ENCODE measurements at regions not wholly inside any gene's neighbourhood (a gene's known extent, or its start where the extent isn't known, plus 50 kb on each side); places are given as distances from the start of the nearest gene placed in this dataset.
"Not testable (repeated sequence)": the region's sequence is repeated elsewhere in the genome, so short reads cannot be mapped to it uniquely, and the experiment has no call there.

DNA sequence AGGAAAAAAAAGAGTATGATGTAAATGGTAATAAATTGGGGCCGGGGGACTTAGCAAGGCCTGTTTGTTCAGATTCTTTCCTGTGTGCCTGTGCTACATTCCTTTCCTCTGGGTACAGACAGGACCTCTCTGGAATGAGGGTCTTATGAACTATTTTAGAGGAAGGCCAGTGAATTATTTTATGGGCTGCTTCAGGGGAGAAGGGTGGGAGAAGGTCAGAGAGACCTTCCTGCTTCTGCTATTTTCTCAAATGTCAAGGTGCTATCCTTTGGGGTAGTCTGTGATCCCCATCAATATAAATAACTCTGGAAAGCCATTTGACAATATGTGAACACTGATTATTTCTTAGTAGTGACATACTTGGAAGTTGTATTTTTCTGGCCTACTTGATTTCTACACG lies 426.5 kb downstream of the SH2D4B start:
- no peaks in the 10 kb centered on the region for H3K36me3 Mint-ChIP-seq (ENCODE audit: low read depth)
- TF ChIP-seq, protein P1, sequence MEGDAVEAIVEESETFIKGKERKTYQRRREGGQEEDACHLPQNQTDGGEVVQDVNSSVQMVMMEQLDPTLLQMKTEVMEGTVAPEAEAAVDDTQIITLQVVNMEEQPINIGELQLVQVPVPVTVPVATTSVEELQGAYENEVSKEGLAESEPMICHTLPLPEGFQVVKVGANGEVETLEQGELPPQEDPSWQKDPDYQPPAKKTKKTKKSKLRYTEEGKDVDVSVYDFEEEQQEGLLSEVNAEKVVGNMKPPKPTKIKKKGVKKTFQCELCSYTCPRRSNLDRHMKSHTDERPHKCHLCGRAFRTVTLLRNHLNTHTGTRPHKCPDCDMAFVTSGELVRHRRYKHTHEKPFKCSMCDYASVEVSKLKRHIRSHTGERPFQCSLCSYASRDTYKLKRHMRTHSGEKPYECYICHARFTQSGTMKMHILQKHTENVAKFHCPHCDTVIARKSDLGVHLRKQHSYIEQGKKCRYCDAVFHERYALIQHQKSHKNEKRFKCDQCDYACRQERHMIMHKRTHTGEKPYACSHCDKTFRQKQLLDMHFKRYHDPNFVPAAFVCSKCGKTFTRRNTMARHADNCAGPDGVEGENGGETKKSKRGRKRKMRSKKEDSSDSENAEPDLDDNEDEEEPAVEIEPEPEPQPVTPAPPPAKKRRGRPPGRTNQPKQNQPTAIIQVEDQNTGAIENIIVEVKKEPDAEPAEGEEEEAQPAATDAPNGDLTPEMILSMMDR (IDR thresholded peaks at IDR 0.05): no peak
- DNase-seq (no peak), ATAC-seq (ENCODE audit: low read depth) (no peak)
- no peaks in the 10 kb centered on the region for H3K9me3 Mint-ChIP-seq
- H3K4me1 Mint-ChIP-seq: peaks cover 12% of the 10 kb centered on the region
- ChIA-PET CTCF (no interaction called here), POLR2A (interaction anchor here (0.6 kb wide), 1 partner anchor 439 kb away, joined by 6 read pairs; no protein-coding TSS in a partner anchor)
- no peaks in the 10 kb centered on the region for H3K27me3 Mint-ChIP-seq
- H3K4me3 Mint-ChIP-seq: no peak overlapping the region
- no peak overlapping the region for H3K27ac Mint-ChIP-seq
- intact Hi-C loops (cut with micrococcal nuclease): no loop called here

DNA sequence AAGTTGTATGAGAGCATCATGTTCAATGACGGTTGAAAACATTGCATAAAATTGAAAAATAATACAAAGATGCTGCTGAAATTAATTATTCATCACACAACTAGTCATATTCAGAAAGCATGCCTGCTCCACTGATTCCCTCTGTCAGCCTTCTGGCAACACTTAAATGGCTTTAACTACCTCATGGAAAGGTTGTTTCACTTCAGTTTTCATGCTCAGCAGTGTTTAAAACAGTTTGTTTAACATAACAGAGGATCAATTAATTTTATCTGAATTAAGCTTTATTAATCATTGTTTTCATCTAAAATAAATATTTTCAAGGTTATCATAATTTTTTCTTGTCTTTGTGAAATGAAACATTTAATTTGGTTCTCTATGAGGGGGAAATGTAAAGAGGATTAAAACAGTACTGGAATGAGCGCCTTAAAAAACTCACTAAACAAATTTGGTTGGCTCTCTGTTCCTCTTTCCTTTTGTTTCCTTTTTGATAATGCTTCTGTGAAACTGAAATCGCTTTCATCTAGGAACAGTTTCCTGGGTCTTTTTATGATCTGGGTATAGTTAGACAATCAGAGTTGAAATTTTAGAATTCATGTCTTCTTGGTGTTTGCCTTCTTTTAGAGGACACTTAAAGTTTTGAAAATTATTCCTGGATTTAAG lies 427.4 kb downstream of the SH2D4B start:
- DNase-seq (no peak), ATAC-seq (ENCODE audit: low read depth) (no peak)
- Mint-ChIP-seq H3K4me3 (no peak overlapping the region), H3K27ac (no peak overlapping the region), H3K4me1 (peaks cover 12% of the 10 kb centered on the region), H3K9me3 (no peaks in the 10 kb centered on the region), H3K36me3 (ENCODE audit: low read depth) (no peaks in the 10 kb centered on the region), H3K27me3 (no peaks in the 10 kb centered on the region)
- intact Hi-C loops (cut with micrococcal nuclease): no loop called here
- POLR2A ChIA-PET: no interaction called here
- CTCF ChIA-PET: no interaction called here
- TF ChIP-seq, protein P1 (IDR thresholded peaks at IDR 0.05): no peak

DNA sequence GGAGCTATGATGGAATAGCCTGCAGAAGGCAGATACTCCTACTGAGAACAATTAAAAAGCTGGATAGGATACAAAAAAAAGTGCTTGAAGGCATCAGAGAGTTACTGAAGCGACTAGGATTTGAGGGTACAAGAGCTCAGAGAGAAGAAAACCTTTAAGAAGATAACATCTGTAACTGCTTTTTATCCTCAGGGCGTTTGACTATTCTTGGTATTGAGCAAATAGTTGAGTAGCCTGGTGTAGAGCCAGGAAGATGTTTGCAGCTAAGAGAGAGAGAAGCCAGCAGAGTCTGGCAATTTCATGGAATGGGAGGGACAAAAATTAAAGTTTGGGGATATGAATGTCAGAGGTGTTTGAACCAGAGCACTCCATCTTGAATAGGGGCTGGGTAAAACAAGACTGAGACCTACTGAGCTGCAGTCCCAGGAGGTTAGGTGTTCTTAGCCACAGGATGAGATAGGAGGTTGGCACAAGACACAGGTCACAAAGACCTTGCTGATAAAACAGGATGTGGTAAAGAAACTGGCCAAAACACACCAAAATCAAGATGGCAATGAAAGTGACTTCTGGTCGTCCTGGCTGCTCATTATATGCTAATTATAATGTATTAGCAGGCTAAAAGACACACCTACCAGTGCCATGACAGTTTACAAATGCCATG lies 428.8 kb downstream of the SH2D4B start:
- no peaks in the 10 kb centered on the region for H3K36me3 Mint-ChIP-seq (ENCODE audit: low read depth)
- intact Hi-C loops (cut with micrococcal nuclease): no loop called here
- H3K27me3 Mint-ChIP-seq: no peaks in the 10 kb centered on the region
- DNase-seq: no peak
- POLR2A ChIA-PET: no interaction called here
- TF ChIP-seq, protein P1 (IDR thresholded peaks at IDR 0.05): no peak
- H3K4me1 Mint-ChIP-seq: peaks cover 12% of the 10 kb centered on the region
- no peak overlapping the region for H3K4me3 Mint-ChIP-seq
- CTCF ChIA-PET: no interaction called here
- ATAC-seq (ENCODE audit: low read depth): no peak
- no peaks in the 10 kb centered on the region for H3K9me3 Mint-ChIP-seq
- no peak overlapping the region for H3K27ac Mint-ChIP-seq

DNA sequence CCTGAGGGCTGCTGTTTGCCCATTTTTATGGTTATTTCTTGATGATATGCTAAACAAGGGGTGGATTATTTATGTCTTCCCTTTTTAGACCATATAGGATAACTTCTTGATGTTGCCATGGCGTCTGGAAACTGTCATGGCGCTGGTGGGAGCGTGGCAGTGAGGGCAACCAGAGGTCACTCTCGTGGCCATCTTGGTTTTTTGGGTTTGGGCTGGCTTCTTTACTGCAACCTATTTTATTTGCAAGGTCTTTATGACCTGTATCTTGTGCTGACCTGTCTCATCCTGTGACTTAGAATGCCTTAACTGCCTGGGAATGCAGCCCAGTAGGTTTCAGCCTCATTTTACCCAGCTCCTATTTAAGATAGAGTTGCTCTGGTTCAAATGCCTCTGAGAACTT lies 429.7 kb downstream of the SH2D4B start:
- H3K27me3 Mint-ChIP-seq; POLR2A ChIA-PET; H3K9me3 Mint-ChIP-seq; H3K36me3 Mint-ChIP-seq (ENCODE audit: low read depth); DNase-seq; intact Hi-C loops (cut with micrococcal nuclease); CTCF ChIA-PET; H3K27ac Mint-ChIP-seq; H3K4me3 Mint-ChIP-seq; ATAC-seq (ENCODE audit: low read depth): not testable (repeated sequence)
- H3K4me1 Mint-ChIP-seq: peaks cover 12% of the 10 kb centered on the region

DNA sequence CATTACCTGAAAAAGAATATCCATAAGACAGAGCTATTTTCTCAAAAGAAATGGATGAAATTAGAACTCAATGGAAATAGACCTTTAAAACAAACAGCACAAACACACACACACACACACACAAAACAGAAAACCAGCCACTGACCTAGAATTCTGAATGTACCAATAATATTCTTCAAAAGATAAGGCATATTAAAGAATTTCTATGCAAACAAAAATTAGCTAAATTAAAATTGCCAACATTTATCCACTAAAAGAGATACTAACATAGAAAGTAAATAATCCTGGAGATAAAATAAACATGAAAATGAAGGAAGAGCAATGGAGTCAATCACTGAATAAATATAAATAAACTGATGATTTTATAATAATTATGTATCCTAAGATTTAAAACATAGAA lies 431.2 kb downstream of the SH2D4B start:
- Mint-ChIP-seq H3K27ac (no peak overlapping the region), H3K27me3 (no peaks in the 10 kb centered on the region), H3K36me3 (ENCODE audit: low read depth) (no peaks in the 10 kb centered on the region), H3K9me3 (no peaks in the 10 kb centered on the region), H3K4me1 (peaks cover 12% of the 10 kb centered on the region), H3K4me3 (no peak overlapping the region)
- DNase-seq (no peak), ATAC-seq (ENCODE audit: low read depth) (no peak)
- POLR2A ChIA-PET: no interaction called here
- CTCF ChIA-PET: no interaction called here
- TF ChIP-seq, protein P1 (IDR thresholded peaks at IDR 0.05): no peak
- intact Hi-C loops (cut with micrococcal nuclease): no loop called here

Measured in activated B cell treated with CpG ODN at 0.5 μM for 24 hours (primary cell).